ENCODE measurements at regions not wholly inside any gene's neighbourhood (a gene's known extent, or its start where the extent isn't known, plus 50 kb on each side); places are given as distances from the start of the nearest gene placed in this dataset.

GRCh38 chr2:192500550-192501200, 305.9 kb upstream of the TMEFF2 start:
- TF ChIP-seq CTCF (IDR thresholded peaks at IDR 0.05): no peak
- TF ChIP-seq POLR2A (IDR thresholded peaks at IDR 0.05): no peak
- no peak for TF ChIP-seq POLR2AphosphoS5 (IDR thresholded peaks at IDR 0.05)
- TF ChIP-seq EP300 (IDR thresholded peaks at IDR 0.05): no peak

Measured in suprapubic skin (tissue), 4 donors.